ENCODE measurements at regions not wholly inside any gene's neighbourhood (a gene's known extent, or its start where the extent isn't known, plus 50 kb on each side); places are given as distances from the start of the nearest gene placed in this dataset.

DNA sequence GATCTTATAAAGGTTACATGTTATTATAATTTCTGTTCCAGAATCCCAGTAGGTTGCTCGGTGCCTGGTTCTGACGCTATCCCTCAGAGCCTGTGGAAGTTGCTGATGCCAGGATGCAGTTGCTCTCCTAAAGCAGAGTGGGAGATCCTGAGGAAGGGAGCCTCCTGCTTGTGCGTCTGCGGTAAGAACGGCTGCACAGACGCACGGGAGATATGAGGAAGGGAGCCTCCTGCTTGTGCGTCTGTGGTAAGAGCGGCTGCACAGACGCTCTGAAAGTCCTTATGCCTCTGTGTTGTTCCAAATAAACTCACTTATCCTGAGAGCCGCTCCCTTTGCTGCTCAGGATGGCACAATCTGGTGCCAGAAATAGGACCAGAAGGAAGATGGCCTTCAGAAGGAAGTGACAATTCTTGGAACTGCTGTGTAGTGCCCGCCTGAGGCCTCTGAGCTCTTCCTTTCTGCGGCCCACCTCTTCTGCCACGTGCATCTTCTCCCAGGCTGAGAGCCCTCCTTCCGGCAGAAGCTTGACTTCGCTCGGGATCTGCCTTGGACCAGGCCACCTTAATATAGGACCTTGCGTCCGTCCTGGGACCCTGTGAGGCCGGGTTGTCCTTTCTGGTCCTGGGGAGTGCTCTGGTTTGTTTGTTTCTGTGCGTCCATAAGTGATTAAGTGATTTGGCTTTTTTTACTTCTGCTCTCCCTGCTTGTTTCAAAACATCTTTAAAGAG, 89.5 kb downstream of the RTP5 start:
- DNase-seq (no peak), ATAC-seq (no peak)
- H3K27ac Mint-ChIP-seq: no peak overlapping the region
- POLR2A ChIA-PET: no interaction called here
- TF ChIP-seq, protein P1, sequence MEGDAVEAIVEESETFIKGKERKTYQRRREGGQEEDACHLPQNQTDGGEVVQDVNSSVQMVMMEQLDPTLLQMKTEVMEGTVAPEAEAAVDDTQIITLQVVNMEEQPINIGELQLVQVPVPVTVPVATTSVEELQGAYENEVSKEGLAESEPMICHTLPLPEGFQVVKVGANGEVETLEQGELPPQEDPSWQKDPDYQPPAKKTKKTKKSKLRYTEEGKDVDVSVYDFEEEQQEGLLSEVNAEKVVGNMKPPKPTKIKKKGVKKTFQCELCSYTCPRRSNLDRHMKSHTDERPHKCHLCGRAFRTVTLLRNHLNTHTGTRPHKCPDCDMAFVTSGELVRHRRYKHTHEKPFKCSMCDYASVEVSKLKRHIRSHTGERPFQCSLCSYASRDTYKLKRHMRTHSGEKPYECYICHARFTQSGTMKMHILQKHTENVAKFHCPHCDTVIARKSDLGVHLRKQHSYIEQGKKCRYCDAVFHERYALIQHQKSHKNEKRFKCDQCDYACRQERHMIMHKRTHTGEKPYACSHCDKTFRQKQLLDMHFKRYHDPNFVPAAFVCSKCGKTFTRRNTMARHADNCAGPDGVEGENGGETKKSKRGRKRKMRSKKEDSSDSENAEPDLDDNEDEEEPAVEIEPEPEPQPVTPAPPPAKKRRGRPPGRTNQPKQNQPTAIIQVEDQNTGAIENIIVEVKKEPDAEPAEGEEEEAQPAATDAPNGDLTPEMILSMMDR (IDR thresholded peaks at IDR 0.05): no peak
- intact Hi-C loops (cut with micrococcal nuclease): no loop called here
- no peaks in the 10 kb centered on the region for H3K4me1 Mint-ChIP-seq (ENCODE audit: low read depth)
- no peaks in the 10 kb centered on the region for H3K9me3 Mint-ChIP-seq
- CTCF ChIA-PET: no interaction called here
- H3K36me3 Mint-ChIP-seq (ENCODE audit: low read depth): peaks cover 2% of the 10 kb centered on the region
- H3K4me3 Mint-ChIP-seq: no peak overlapping the region
- H3K27me3 Mint-ChIP-seq: no peaks in the 10 kb centered on the region

DNA sequence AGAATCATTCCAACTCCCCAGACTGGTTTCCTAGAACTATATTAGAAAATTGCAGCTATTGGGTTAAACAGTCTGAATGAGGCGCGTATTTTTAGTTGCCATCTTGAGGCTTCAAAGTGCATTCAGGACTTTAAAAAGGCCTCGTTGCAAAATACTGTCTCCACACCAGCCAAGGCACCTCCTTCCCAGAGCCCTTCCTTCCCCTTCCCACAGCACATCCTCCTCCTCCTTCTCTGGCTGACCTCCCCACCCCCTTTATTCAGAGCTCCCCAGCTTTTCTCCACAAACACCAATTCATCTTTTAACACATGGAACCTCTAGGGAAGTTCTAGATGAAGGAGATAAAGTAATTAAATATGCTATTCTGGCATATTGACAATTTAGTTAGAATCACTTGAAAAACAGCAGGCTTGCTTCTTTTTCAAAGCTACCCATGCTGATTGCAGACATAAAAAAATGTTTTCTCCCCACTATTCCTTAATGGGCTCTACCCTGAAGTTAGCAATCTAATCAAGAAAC, 90.3 kb downstream of the RTP5 start:
- TF ChIP-seq, protein P1 (IDR thresholded peaks at IDR 0.05): no peak
- H3K4me3 Mint-ChIP-seq: no peak overlapping the region
- H3K4me1 Mint-ChIP-seq (ENCODE audit: low read depth): no peaks in the 10 kb centered on the region
- intact Hi-C loops (cut with micrococcal nuclease): no loop called here
- no peak for ATAC-seq
- DNase-seq: no peak
- peaks cover 2% of the 10 kb centered on the region for H3K36me3 Mint-ChIP-seq (ENCODE audit: low read depth)
- no peaks in the 10 kb centered on the region for H3K27me3 Mint-ChIP-seq
- ChIA-PET POLR2A (no interaction called here), CTCF (interaction anchor here (1.0 kb wide), 1 partner anchor 9 kb away, joined by 4 read pairs; no protein-coding TSS in a partner anchor)
- H3K9me3 Mint-ChIP-seq: no peaks in the 10 kb centered on the region
- H3K27ac Mint-ChIP-seq: no peak overlapping the region

DNA sequence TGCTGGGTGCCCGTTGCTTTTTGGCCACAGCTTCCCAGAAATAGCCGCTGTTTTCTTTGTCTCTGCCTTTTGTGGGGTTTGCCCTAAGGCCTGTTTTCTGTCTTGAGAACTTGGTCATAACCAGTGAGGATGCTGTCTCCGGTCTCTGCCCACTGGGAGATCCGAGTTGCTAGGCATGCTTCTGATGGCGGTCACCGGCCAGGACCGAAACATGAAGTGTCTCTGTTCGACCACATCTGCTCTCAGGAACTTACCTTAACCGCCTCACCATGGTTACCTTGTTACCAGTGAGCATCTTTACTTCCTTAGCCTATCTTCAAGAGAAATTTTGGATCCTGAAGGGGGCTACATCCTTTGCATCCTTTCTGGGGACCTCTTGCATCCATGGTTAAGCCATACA, 91.9 kb downstream of the RTP5 start:
- intact Hi-C loops (cut with micrococcal nuclease): no loop called here
- ChIA-PET POLR2A (no interaction called here), CTCF (interaction anchor here (1.5 kb wide), 1 partner anchor 9 kb away, joined by 6 read pairs; no protein-coding TSS in a partner anchor)
- H3K27me3 Mint-ChIP-seq: no peaks in the 10 kb centered on the region
- H3K4me3 Mint-ChIP-seq: no peak overlapping the region
- H3K9me3 Mint-ChIP-seq: no peaks in the 10 kb centered on the region
- no peak for ATAC-seq
- no peak overlapping the region for H3K27ac Mint-ChIP-seq
- TF ChIP-seq, protein P1 (IDR thresholded peaks at IDR 0.05): no peak
- DNase-seq: no peak
- H3K4me1 Mint-ChIP-seq (ENCODE audit: low read depth): peaks cover 12% of the 10 kb centered on the region
- peaks cover 2% of the 10 kb centered on the region for H3K36me3 Mint-ChIP-seq (ENCODE audit: low read depth)

DNA sequence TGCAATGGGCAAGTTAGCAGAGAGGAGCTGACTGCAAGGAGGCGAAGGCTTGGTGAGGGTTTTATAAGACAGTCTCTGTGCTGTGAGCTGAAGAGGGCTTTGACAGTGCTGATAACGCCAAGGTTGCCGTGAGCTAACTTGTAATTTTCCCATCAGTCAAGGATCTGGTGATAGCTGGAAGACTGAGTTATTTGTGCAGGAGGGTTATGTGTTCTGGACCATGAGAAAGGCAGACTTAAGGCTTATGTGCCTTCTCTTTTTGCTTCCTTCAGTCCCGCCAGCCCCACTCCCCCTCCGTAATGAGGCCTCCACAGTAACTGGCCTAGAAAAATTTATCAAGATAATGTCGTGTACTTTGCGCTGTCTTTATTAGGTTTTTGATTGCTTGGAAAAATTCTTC, 94.6 kb downstream of the RTP5 start:
- Mint-ChIP-seq H3K27me3 (no peaks in the 10 kb centered on the region), H3K4me1 (ENCODE audit: low read depth) (peaks cover 18% of the 10 kb centered on the region), H3K4me3 (no peak overlapping the region), H3K27ac (no peak overlapping the region), H3K36me3 (ENCODE audit: low read depth) (peaks cover 2% of the 10 kb centered on the region), H3K9me3 (no peaks in the 10 kb centered on the region)
- ATAC-seq: no peak
- no peak for DNase-seq
- TF ChIP-seq, protein P1 (IDR thresholded peaks at IDR 0.05): no peak
- POLR2A ChIA-PET: no interaction called here
- intact Hi-C loops (cut with micrococcal nuclease): no loop called here
- CTCF ChIA-PET: no interaction called here

DNA sequence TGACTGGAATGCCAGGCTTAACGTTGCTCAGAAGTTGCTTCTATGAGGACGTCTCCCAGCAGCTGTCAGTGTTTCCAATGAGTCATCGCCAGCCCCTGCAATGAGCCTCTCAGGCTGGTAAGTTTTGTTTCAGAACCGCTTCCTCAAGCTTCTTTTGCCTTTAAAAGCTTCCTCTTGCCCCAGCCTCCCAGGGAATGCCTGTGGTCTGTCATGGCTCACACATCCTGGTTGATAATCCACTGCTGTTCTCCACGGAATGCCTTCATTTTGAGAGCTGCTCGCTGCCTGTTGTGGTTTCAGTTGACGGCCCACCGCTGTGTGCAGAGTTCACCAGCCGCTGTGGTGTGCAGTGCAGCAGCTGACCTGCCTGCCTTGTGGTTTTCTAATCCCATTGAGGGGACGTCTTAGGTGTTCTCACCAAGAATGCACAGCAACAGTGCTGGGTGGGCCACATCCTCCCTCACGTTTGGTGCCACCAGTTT, 96.4 kb downstream of the RTP5 start:
- Mint-ChIP-seq H3K4me1 (ENCODE audit: low read depth) (peaks cover 18% of the 10 kb centered on the region), H3K4me3 (peak overlapping the region; percentile 70), H3K27ac (peak overlapping the region; percentile 92), H3K27me3 (no peaks in the 10 kb centered on the region), H3K9me3 (no peaks in the 10 kb centered on the region), H3K36me3 (ENCODE audit: low read depth) (peaks cover 4% of the 10 kb centered on the region)
- intact Hi-C loops (cut with micrococcal nuclease): no loop called here
- CTCF ChIA-PET: no interaction called here
- ATAC-seq (peak; percentile 96), DNase-seq (peak; percentile 81)
- TF ChIP-seq, protein P1 (IDR thresholded peaks at IDR 0.05): no peak
- POLR2A ChIA-PET: no interaction called here

Measured in activated CD8-positive, alpha-beta T cell treated with anti-CD3 and anti-CD28 coated beads for 36 hours (primary cell).